HG03442 (cell line): ENCODE measurements at regions not wholly inside any gene's neighbourhood (a gene's known extent, or its start where the extent isn't known, plus 50 kb on each side); places are given as distances from the start of the nearest gene placed in this dataset.
"Not testable (repeated sequence)": the region's sequence is repeated elsewhere in the genome, so short reads cannot be mapped to it uniquely, and the experiment has no call there.

ENCODE experiments used
- ATAC-seq: cut with Tn5 transposase; IDR thresholded peaks from one replicate; pipeline ENCODE4 v1.9.1; 2021; ENCODE audit warnings: mild to moderate bottlenecking, moderate library complexity; ENCODE audit not compliant: unreplicated experiment

GRCh38 chr9:7315746-7316145, 483.8 kb downstream of the DMAC1 start:
- ATAC-seq = no peak

- ATAC-seq = no peak
These were observed 484.5 kb downstream of the DMAC1 start for GRCh38 chr9:7315116-7315515.

GRCh38 chr9:7313389-7313788, 486.2 kb downstream of the DMAC1 start:
- ATAC-seq = no peak

GRCh38 chr9:7309051-7309450, 490.5 kb downstream of the DMAC1 start:
- not testable (repeated sequence) for ATAC-seq

GRCh38 chr9:7305677-7306076, 493.9 kb downstream of the DMAC1 start:
- no peak for ATAC-seq

GRCh38 chr9:7304627-7304995, 495.0 kb downstream of the DMAC1 start:
- ATAC-seq = no peak

- ATAC-seq = no peak
These were observed 495.5 kb downstream of the DMAC1 start for GRCh38 chr9:7303907-7304626.

GRCh38 chr9:7300484-7300883, 499.1 kb downstream of the DMAC1 start:
- peak; percentile 26 for ATAC-seq

GRCh38 chr9:7298123-7298522, 501.5 kb downstream of the DMAC1 start:
- peak; percentile 99 for ATAC-seq

- no peak for ATAC-seq
These were observed 502.1 kb downstream of the DMAC1 start for GRCh38 chr9:7297521-7297920.

- ATAC-seq = no peak
These were observed 506.5 kb downstream of the DMAC1 start for GRCh38 chr9:7293091-7293490.

- ATAC-seq = peak; percentile 52
These were observed 509.8 kb downstream of the DMAC1 start for GRCh38 chr9:7289773-7290172.

- no peak for ATAC-seq
These were observed 511.6 kb downstream of the DMAC1 start for GRCh38 chr9:7287986-7288385.

GRCh38 chr9:7287065-7287464, 512.5 kb downstream of the DMAC1 start:
- ATAC-seq = no peak

- no peak for ATAC-seq
These were observed 513.5 kb downstream of the DMAC1 start for GRCh38 chr9:7286101-7286500.

GRCh38 chr9:7285199-7285598, 514.4 kb downstream of the DMAC1 start:
- ATAC-seq = no peak

- ATAC-seq = no peak
These were observed 515.1 kb downstream of the DMAC1 start for GRCh38 chr9:7284517-7284916.

GRCh38 chr9:7284117-7284516, 515.5 kb downstream of the DMAC1 start:
- no peak for ATAC-seq

- ATAC-seq = no peak
These were observed 515.8 kb downstream of the KDM4C start for GRCh38 chr9:7273575-7273974.

GRCh38 chr9:7266911-7267595, 509.3 kb downstream of the KDM4C start:
- no peak for ATAC-seq

GRCh38 chr9:7265181-7265580, 507.4 kb downstream of the KDM4C start:
- ATAC-seq = no peak

- no peak for ATAC-seq
These were observed 501.9 kb downstream of the KDM4C start for GRCh38 chr9:7259544-7260241.
